SK-N-SH (cell line): ENCODE measurements at regions not wholly inside any gene's neighbourhood (a gene's known extent, or its start where the extent isn't known, plus 50 kb on each side); places are given as distances from the start of the nearest gene placed in this dataset.

ENCODE experiments used
- CTCF ChIA-PET: fragments of 300-600, 350-600 bp; formaldehyde crosslinking; extraction: SDS; loops from one replicate; lab custom pipeline; 2021; lab: Yijun Ruan, JAX
- POLR2A ChIA-PET: fragments of 350-600 bp; sonication (Branson Sonifier 250); formaldehyde crosslinking; extraction: SDS; loops from one replicate; lab custom pipeline; 2020; ENCODE audit warnings: antibody characterized with exemption, inconsistent platforms; lab: Yijun Ruan, JAX
- DNase-seq: peaks from one replicate; pipeline ENCODE4 v3.0.0; 2012
- H2AFZ ChIP-seq: fragments of 200-600 bp; sonication (generic); 2 replicates; pipeline ENCODE4 v1.8.1; 2016; ENCODE audit warnings: antibody characterized with exemption, mild to moderate bottlenecking, low read depth
- H3F3A ChIP-seq: fragments of 200-600 bp; sonication (generic); replicated peaks from 2 replicates; pipeline ENCODE3; 2016; ENCODE audit warnings: antibody characterized with exemption, mild to moderate bottlenecking; ENCODE audit not compliant: insufficient read depth
- H3K27ac ChIP-seq, 2 experiments: fragments of 200-500 bp in 1 of 2; fragments of 200-600 bp in 1 of 2; sonication (Bioruptor generic) in 1 of 2; sonication (generic), shearing (Covaris generic) in 1 of 2; 2 replicates each; pipeline versions ENCODE4 v1.5.1 to v1.6.1; 2014 to 2016; ENCODE audit warnings: low read depth in 2 of 2, inconsistent platforms in 1 of 2, low read length in 1 of 2, mild to moderate bottlenecking in 1 of 2, mixed read lengths in 1 of 2
- H3K27me3 ChIP-seq: fragments of 200-600 bp; sonication (generic), shearing (Covaris generic); 2 replicates; pipeline ENCODE4 v1.6.1; 2016; ENCODE audit warnings: mixed run types; ENCODE audit not compliant: insufficient read depth
- H3K36me3 ChIP-seq, 2 experiments: fragments of 200-500 bp in 1 of 2; fragments of 200-600 bp in 1 of 2; sonication (Bioruptor generic) in 1 of 2; sonication (generic) in 1 of 2; replicated peaks in 1 of 2; 2 replicates each; pipeline versions ENCODE3 to v1.5.1; 2014 to 2016; ENCODE audit warnings: low read length in 1 of 2, mild to moderate bottlenecking in 1 of 2; ENCODE audit not compliant: insufficient read depth in 2 of 2, control insufficient read depth in 1 of 2
- H3K4me1 ChIP-seq, 2 experiments: fragments of 200-500 bp in 1 of 2; fragments of 200-600 bp in 1 of 2; sonication (Bioruptor generic) in 1 of 2; sonication (generic), shearing (Covaris generic) in 1 of 2; 2 replicates each; pipeline versions ENCODE4 v1.5.1 to v1.6.1; 2014 to 2016; ENCODE audit warnings: low read depth in 1 of 2, low read length in 1 of 2, mixed run types in 1 of 2; ENCODE audit not compliant: insufficient read depth in 2 of 2, control insufficient read depth in 1 of 2
- H3K4me2 ChIP-seq: fragments of 200-600 bp; sonication (generic), shearing (Covaris generic); 2 replicates; pipeline ENCODE4 v1.6.1; 2017; ENCODE audit warnings: mixed run types
- H3K4me3 ChIP-seq, 2 experiments: fragments of 200-500 bp in 1 of 2; fragments of 200-600 bp in 1 of 2; sonication (Bioruptor generic) in 1 of 2; sonication (generic), shearing (Covaris generic) in 1 of 2; 2 replicates each; pipeline versions ENCODE4 v1.5.1 to v1.8.1; 2014 to 2016; ENCODE audit warnings: low read depth in 2 of 2, inconsistent platforms in 1 of 2, low read length in 1 of 2, mild to moderate bottlenecking in 1 of 2, mixed read lengths in 1 of 2, moderate library complexity in 1 of 2
- H3K79me2 ChIP-seq: fragments of 200-600 bp; sonication (generic); 2 replicates; pipeline ENCODE4 v1.8.1; 2017; ENCODE audit warnings: mild to moderate bottlenecking; ENCODE audit not compliant: insufficient read depth
- H3K9ac ChIP-seq: fragments of 200-600 bp; sonication (generic); 2 replicates; pipeline ENCODE4 v1.6.1; 2017; ENCODE audit warnings: mixed run types
- H3K9me2 ChIP-seq: fragments of 200-600 bp; sonication (generic); 2 replicates; pipeline ENCODE4 v1.6.1; 2017; ENCODE audit warnings: mixed run types
- H3K9me3 ChIP-seq: fragments of 200-600 bp; sonication (generic); 2 replicates; pipeline ENCODE4 v1.6.1; 2017; ENCODE audit warnings: mixed run types, mild to moderate bottlenecking, moderate library complexity
- H4K20me1 ChIP-seq: fragments of 200-600 bp; sonication (generic); 2 replicates; pipeline ENCODE4 v1.6.1; 2017; ENCODE audit warnings: mild to moderate bottlenecking, mixed run types; ENCODE audit not compliant: insufficient read depth
- CHD2 ChIP-seq: fragments of 150-350 bp; IDR thresholded peaks from 2 replicates; pipeline ENCODE4 v1.6.1; 2018; ENCODE audit warnings: low read length; ENCODE audit not compliant: partially characterized antibody
- ELF1 ChIP-seq: IDR thresholded peaks from 2 replicates; pipeline ENCODE4 v1.4.0; 2012
- EP300 ChIP-seq, 2 experiments: IDR thresholded peaks; 2 replicates each; pipeline versions ENCODE4 v1.4.0 to v1.6.1; 2012; ENCODE audit warnings: borderline replicate concordance in 1 of 2, low read depth in 1 of 2, low read length in 1 of 2
- EZH2phosphoT487 ChIP-seq: fragments of 200-600 bp; sonication (generic); IDR thresholded peaks from 2 replicates; pipeline ENCODE4 v1.6.1; 2017; ENCODE audit warnings: low read depth, mixed run types, mild to moderate bottlenecking, antibody characterized with exemption, moderate library complexity, borderline replicate concordance
- FOSL2 ChIP-seq: IDR thresholded peaks from 2 replicates; pipeline ENCODE4 v1.4.0; 2012; ENCODE audit warnings: low read depth, mild to moderate bottlenecking, moderate library complexity, borderline replicate concordance
- FOXM1 ChIP-seq: IDR thresholded peaks from 2 replicates; pipeline ENCODE4 v1.4.0; 2012; ENCODE audit warnings: low read depth, mild to moderate bottlenecking
- IRF3 ChIP-seq: fragments of 150-350 bp; IDR thresholded peaks from 2 replicates; pipeline ENCODE4 v1.6.1; 2016; ENCODE audit warnings: mild to moderate bottlenecking, low read depth, low read length
- JUND ChIP-seq: IDR thresholded peaks from 2 replicates; pipeline ENCODE4 v1.4.0; 2012
- MXI1 ChIP-seq: IDR thresholded peaks from 2 replicates; pipeline ENCODE4 v1.6.1; 2012; ENCODE audit warnings: mild to moderate bottlenecking, low read depth, low read length, improper control_type of control experiment
- POLR2AphosphoS5 ChIP-seq: IDR thresholded peaks from 2 replicates; pipeline ENCODE4 v1.6.1; 2012; ENCODE audit warnings: low read depth, low read length
- RAD21 ChIP-seq: IDR thresholded peaks from 2 replicates; pipeline ENCODE4 v1.6.1; 2012; ENCODE audit warnings: mild to moderate bottlenecking, low read length
- REST ChIP-seq: IDR thresholded peaks from 2 replicates; pipeline ENCODE4 v1.6.1; 2012; ENCODE audit warnings: mild to moderate bottlenecking, low read depth, low read length, moderate library complexity
- RXRA ChIP-seq: IDR thresholded peaks from 2 replicates; pipeline ENCODE4 v1.4.0; 2012; ENCODE audit warnings: low read depth, mild to moderate bottlenecking, borderline replicate concordance
- SIN3A ChIP-seq: IDR thresholded peaks from 2 replicates; pipeline ENCODE4 v1.6.1; 2012; ENCODE audit warnings: low read depth, mild to moderate bottlenecking, low read length, moderate library complexity, borderline replicate concordance
- SMC3 ChIP-seq: IDR thresholded peaks from 2 replicates; pipeline ENCODE4 v1.6.1; 2012; ENCODE audit warnings: low read depth, low read length, improper control_type of control experiment
- TCF12 ChIP-seq: IDR thresholded peaks from 2 replicates; pipeline ENCODE4 v1.4.0; 2012
- USF2 ChIP-seq: fragments of 150-350 bp; IDR thresholded peaks from 2 replicates; pipeline ENCODE4 v1.6.1; 2017; ENCODE audit warnings: antibody characterized with exemption, low read length, low read depth, borderline replicate concordance
- YY1 ChIP-seq: IDR thresholded peaks from 2 replicates; pipeline ENCODE4 v1.4.0; 2012; ENCODE audit warnings: low read depth, mild to moderate bottlenecking
- WGBS: methylation state at CpG from one replicate; pipeline ENCODE4 v1.1.6; 2017; ENCODE audit warnings: low lambda C conversion rate; 5-methylcytosine and 5-hydroxymethylcytosine counted together
- TF ChIP-seq, protein P1 (sequence below): IDR thresholded peaks from 2 replicates; pipeline ENCODE4 v1.4.0; 2012; ENCODE audit warnings: low read depth, borderline replicate concordance

DNA sequence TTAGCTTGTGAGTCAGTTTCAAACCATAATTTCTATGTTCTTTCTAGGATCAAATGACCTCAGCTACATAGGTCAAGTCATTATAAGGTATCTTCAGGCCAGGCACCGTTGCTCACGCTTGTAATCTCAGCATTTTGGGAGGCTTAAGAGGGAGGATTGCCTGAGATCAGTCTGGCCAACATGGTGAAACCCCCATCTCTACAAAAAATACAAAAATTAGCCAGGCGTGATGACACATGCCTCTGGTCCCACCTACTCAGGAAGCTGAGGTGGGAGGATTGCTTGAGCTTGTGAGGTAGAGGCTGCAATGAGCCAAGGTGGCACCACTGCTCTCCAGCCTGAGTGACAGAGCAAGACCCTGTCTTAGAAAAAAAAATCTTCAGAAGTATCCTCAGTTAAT, 362.3 kb downstream of the GATA3 start:
- no peak for TF ChIP-seq TCF12
- no peak for TF ChIP-seq POLR2AphosphoS5
- no peak for TF ChIP-seq YY1
- TF ChIP-seq SIN3A = no peak
- TF ChIP-seq MXI1 = no peak
- TF ChIP-seq JUND = no peak
- no peak for TF ChIP-seq RAD21
- TF ChIP-seq CHD2 = no peak
- TF ChIP-seq USF2 = no peak
- no peak for TF ChIP-seq SMC3
- POLR2A ChIA-PET = no interaction called here
- Histone ChIP-seq H3K9ac (no peak overlapping the region), H3F3A (no peaks in the 10 kb centered on the region), H3K4me3 (no peak overlapping the region), H3K36me3 (no peaks in the 10 kb centered on the region), H3K9me3 (no peaks in the 10 kb centered on the region), H3K27ac (no peak overlapping the region), H3K27me3 (no peaks in the 10 kb centered on the region), H2AFZ (no peak overlapping the region), H4K20me1 (no peaks in the 10 kb centered on the region), H3K4me2 (no peak overlapping the region), H3K4me1 (no peaks in the 10 kb centered on the region), H3K9me2 (no peaks in the 10 kb centered on the region), H3K79me2 (no peaks in the 10 kb centered on the region)
- no peak for DNase-seq
- CTCF ChIA-PET = no interaction called here
- 44% methylated on average over 3 of the region's 3 CpGs for WGBS

DNA sequence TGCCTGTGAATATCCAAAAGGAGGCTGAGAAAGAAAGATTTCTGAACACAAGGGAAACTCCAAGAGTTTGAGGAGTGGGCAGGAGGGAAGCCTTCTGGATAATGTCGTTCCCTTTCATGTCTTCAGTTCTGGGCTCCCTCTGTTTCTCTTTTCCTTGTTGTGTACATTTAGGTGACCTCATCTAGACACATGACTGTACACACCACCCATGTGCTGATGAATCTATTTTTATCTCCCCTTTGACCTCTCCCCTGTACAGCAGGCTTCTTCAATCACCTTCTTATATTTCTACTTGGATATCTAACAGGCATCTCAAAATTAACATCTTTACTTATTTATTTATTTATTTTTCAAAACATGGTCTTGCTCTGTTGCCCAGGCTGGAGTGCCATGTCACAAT, 363.1 kb downstream of the GATA3 start:
- Histone ChIP-seq H3K9me2 (no peaks in the 10 kb centered on the region), H3K27me3 (no peaks in the 10 kb centered on the region), H3K4me1 (no peaks in the 10 kb centered on the region), H3K9ac (no peak overlapping the region), H3K36me3 (no peaks in the 10 kb centered on the region), H3K27ac (no peak overlapping the region), H3K4me2 (no peak overlapping the region), H2AFZ (no peak overlapping the region), H3K79me2 (no peaks in the 10 kb centered on the region), H3K4me3 (no peak overlapping the region), H3F3A (no peaks in the 10 kb centered on the region), H4K20me1 (no peaks in the 10 kb centered on the region), H3K9me3 (no peaks in the 10 kb centered on the region)
- ChIA-PET CTCF (no interaction called here), POLR2A (no interaction called here)
- WGBS = 59% methylated on average over 1 of the region's 1 CpG
- TF ChIP-seq FOSL2 (no peak), IRF3 (no peak), FOXM1 (no peak), EP300 (IDR thresholded peaks at IDR 0.05; ENCODE audit: borderline replicate concordance in 1 of 2, low read depth in 1 of 2, low read length in 1 of 2) (no peak), RXRA (no peak), CHD2 (no peak), ELF1 (no peak), REST (no peak), RAD21 (no peak), EZH2phosphoT487 (no peak)
- TF ChIP-seq, protein P1, sequence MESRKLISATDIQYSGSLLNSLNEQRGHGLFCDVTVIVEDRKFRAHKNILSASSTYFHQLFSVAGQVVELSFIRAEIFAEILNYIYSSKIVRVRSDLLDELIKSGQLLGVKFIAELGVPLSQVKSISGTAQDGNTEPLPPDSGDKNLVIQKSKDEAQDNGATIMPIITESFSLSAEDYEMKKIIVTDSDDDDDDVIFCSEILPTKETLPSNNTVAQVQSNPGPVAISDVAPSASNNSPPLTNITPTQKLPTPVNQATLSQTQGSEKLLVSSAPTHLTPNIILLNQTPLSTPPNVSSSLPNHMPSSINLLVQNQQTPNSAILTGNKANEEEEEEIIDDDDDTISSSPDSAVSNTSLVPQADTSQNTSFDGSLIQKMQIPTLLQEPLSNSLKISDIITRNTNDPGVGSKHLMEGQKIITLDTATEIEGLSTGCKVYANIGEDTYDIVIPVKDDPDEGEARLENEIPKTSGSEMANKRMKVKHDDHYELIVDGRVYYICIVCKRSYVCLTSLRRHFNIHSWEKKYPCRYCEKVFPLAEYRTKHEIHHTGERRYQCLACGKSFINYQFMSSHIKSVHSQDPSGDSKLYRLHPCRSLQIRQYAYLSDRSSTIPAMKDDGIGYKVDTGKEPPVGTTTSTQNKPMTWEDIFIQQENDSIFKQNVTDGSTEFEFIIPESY = no peak
- no peak for DNase-seq
